ENCODE measurements at regions not wholly inside any gene's neighbourhood (a gene's known extent, or its start where the extent isn't known, plus 50 kb on each side); places are given as distances from the start of the nearest gene placed in this dataset.

- H3K4me1 Mint-ChIP-seq (ENCODE audit: low read depth) = peaks cover 3% of the 10 kb centered on the region
- CTCF ChIA-PET = no interaction called here
- intact Hi-C loops (cut with micrococcal nuclease) = no loop called here
Observed at GRCh38 chr12:24605466-24605865, 343.4 kb downstream of the BCAT1 start.

GRCh38 chr12:24603371-24603770 lies 345.5 kb downstream of the BCAT1 start:
- Mint-ChIP-seq H3K4me3 (no peak overlapping the region), H3K4me1 (ENCODE audit: low read depth) (peaks cover 3% of the 10 kb centered on the region), H3K9me3 (no peaks in the 10 kb centered on the region), H3K36me3 (ENCODE audit: low read depth) (no peaks in the 10 kb centered on the region), H3K27me3 (peaks cover 2% of the 10 kb centered on the region), H3K27ac (no peak overlapping the region)
- TF ChIP-seq CTCF (IDR thresholded peaks at IDR 0.05) = no peak
- no peak for ATAC-seq
- DNase-seq = no peak
- ChIA-PET CTCF (no interaction called here), POLR2A (no interaction called here)
- intact Hi-C loops (cut with micrococcal nuclease) = no loop called here

More at GRCh38 chr12:24605466-24605865, 343.4 kb downstream of the BCAT1 start:
- no peak overlapping the region for H3K27ac Mint-ChIP-seq
- ATAC-seq = no peak
- peaks cover 4% of the 10 kb centered on the region for H3K27me3 Mint-ChIP-seq
- TF ChIP-seq CTCF (IDR thresholded peaks at IDR 0.05) = no peak
- POLR2A ChIA-PET = no interaction called here
- no peaks in the 10 kb centered on the region for H3K36me3 Mint-ChIP-seq (ENCODE audit: low read depth)
- no peaks in the 10 kb centered on the region for H3K9me3 Mint-ChIP-seq
- no peak overlapping the region for H3K4me3 Mint-ChIP-seq
- no peak for DNase-seq

- Mint-ChIP-seq H3K4me3 (no peak overlapping the region), H3K9me3 (no peaks in the 10 kb centered on the region), H3K36me3 (ENCODE audit: low read depth) (no peaks in the 10 kb centered on the region), H3K4me1 (ENCODE audit: low read depth) (peaks cover 3% of the 10 kb centered on the region), H3K27me3 (peaks cover 2% of the 10 kb centered on the region), H3K27ac (no peak overlapping the region)
- intact Hi-C loops (cut with micrococcal nuclease) = no loop called here
- CTCF ChIA-PET = no interaction called here
- peak; percentile 37 for ATAC-seq
- no peak for TF ChIP-seq CTCF (IDR thresholded peaks at IDR 0.05)
- POLR2A ChIA-PET = no interaction called here
- no peak for DNase-seq
Observed at GRCh38 chr12:24600996-24601395, 347.9 kb downstream of the BCAT1 start.

- ChIA-PET POLR2A (no interaction called here), CTCF (no interaction called here)
- no peak for TF ChIP-seq CTCF (IDR thresholded peaks at IDR 0.05)
- Mint-ChIP-seq H3K4me1 (ENCODE audit: low read depth) (peaks cover 3% of the 10 kb centered on the region), H3K9me3 (no peaks in the 10 kb centered on the region), H3K27me3 (peaks cover 2% of the 10 kb centered on the region), H3K4me3 (no peak overlapping the region), H3K27ac (no peak overlapping the region), H3K36me3 (ENCODE audit: low read depth) (no peaks in the 10 kb centered on the region)
- DNase-seq (no peak), ATAC-seq (no peak)
- intact Hi-C loops (cut with micrococcal nuclease) = no loop called here
Observed at GRCh38 chr12:24600551-24600950, 348.4 kb downstream of the BCAT1 start.

GRCh38 chr12:24599736-24600135 lies 349.2 kb downstream of the BCAT1 start:
- no peak for TF ChIP-seq CTCF (IDR thresholded peaks at IDR 0.05)
- Mint-ChIP-seq H3K9me3 (no peaks in the 10 kb centered on the region), H3K4me3 (no peak overlapping the region), H3K27ac (no peak overlapping the region), H3K36me3 (ENCODE audit: low read depth) (no peaks in the 10 kb centered on the region), H3K27me3 (peaks cover 2% of the 10 kb centered on the region), H3K4me1 (ENCODE audit: low read depth) (peaks cover 3% of the 10 kb centered on the region)
- ChIA-PET POLR2A (no interaction called here), CTCF (no interaction called here)
- DNase-seq (no peak), ATAC-seq (no peak)
- intact Hi-C loops (cut with micrococcal nuclease) = no loop called here
